GM12878 (cell line): ENCODE measurements at regions not wholly inside any gene's neighbourhood (a gene's known extent, or its start where the extent isn't known, plus 50 kb on each side); places are given as distances from the start of the nearest gene placed in this dataset.

ENCODE experiments used
- ATAC-seq: fragments of 200-7000 bp; cut with Tn5 transposase; 3 replicates; pipeline ENCODE4 v1.9.1; 2020; ENCODE audit warnings: mild to moderate bottlenecking, moderate library complexity
- BruUV-seq: library from RNA; stranded (reverse); fragments of 400-500 nt; replicated peaks from 2 replicates; lab custom pipeline; 2021; lab: Mats Ljungman, UMichigan
- CTCF ChIA-PET: fragments of 300-600 bp; sonication (Branson Sonifier 250); formaldehyde crosslinking; extraction: SDS; loops from one replicate; lab custom pipeline; 2021; ENCODE audit warnings: inconsistent platforms; lab: Yijun Ruan, JAX
- POLR2A ChIA-PET: fragments of 350-600 bp; formaldehyde crosslinking; extraction: SDS; loops from one replicate; lab custom pipeline; 2021; ENCODE audit warnings: inconsistent platforms; lab: Charles Lee
- RAD21 ChIA-PET: fragments of 300-600 bp; sonication (Branson Sonifier 250); formaldehyde crosslinking; loops from one replicate; lab custom pipeline; 2023; ENCODE audit warnings: antibody characterized with exemption; ENCODE audit not compliant: unreplicated experiment; lab: Charles Lee
- SMC1A ChIA-PET: fragments of 300-600 bp; sonication (Branson Sonifier 250); formaldehyde crosslinking; loops from one replicate; lab custom pipeline; 2023; ENCODE audit not compliant: unreplicated experiment, uncharacterized antibody; lab: Charles Lee
- DNase-seq: peaks from one replicate; pipeline ENCODE4 v3.0.0-alpha.2; 2011; ENCODE audit warnings: low read depth, low spot score
- FAIRE-seq: peaks from 3 replicates; lab custom pipeline; 2011; peaks lifted over from hg19 to GRCh38; lab: Jason Lieb, UNC
- H2AFZ ChIP-seq: 2 replicates; pipeline ENCODE4 v1.6.0; 2011; ENCODE audit warnings: low read depth, low read length, control low read depth; ENCODE audit not compliant: control insufficient read depth
- H3K27ac ChIP-seq: 2 replicates; pipeline ENCODE4 v1.5.1; 2011; ENCODE audit warnings: control low read depth; ENCODE audit not compliant: control insufficient read depth, insufficient read depth
- H3K27me3 ChIP-seq, 2 experiments: replicated peaks in 1 of 2; 2 replicates each; pipeline versions ENCODE4 v1.6.0 to v1.6.1; 2011; ENCODE audit warnings: low read length in 1 of 2; ENCODE audit not compliant: control insufficient read depth in 2 of 2, insufficient read depth in 2 of 2
- H3K36me3 ChIP-seq, 2 experiments: 2 replicates each; pipeline ENCODE4 v1.5.1; 2011; ENCODE audit warnings: low read length in 1 of 2; ENCODE audit not compliant: control insufficient read depth in 2 of 2, insufficient read depth in 2 of 2
- H3K4me1 ChIP-seq: 2 replicates; pipeline ENCODE4 v1.6.1; 2011; ENCODE audit warnings: mild to moderate bottlenecking, low read length, moderate library complexity, mixed read lengths; ENCODE audit not compliant: control insufficient read depth, insufficient read depth
- H3K4me2 ChIP-seq: 2 replicates; pipeline ENCODE4 v1.6.0; 2011; ENCODE audit warnings: control low read depth; ENCODE audit not compliant: control insufficient read depth, insufficient read depth
- H3K4me3 ChIP-seq: fragments of 200-600 bp; sonication (generic); 2 replicates; pipeline ENCODE4 v1.5.1; 2016
- H3K79me2 ChIP-seq: 2 replicates; pipeline ENCODE4 v1.6.0; 2011; ENCODE audit warnings: low read length; ENCODE audit not compliant: control insufficient read depth, insufficient read depth
- H3K9ac ChIP-seq: 2 replicates; pipeline ENCODE4 v1.8.0; 2011; ENCODE audit warnings: low read length, control low read depth, mixed read lengths; ENCODE audit not compliant: control insufficient read depth, insufficient read depth
- H3K9me3 ChIP-seq: replicated peaks from 3 replicates; pipeline ENCODE4 v1.5.1; 2011; ENCODE audit warnings: mild to moderate bottlenecking, low read length; ENCODE audit not compliant: control insufficient read depth, insufficient read depth
- H4K20me1 ChIP-seq: 2 replicates; pipeline ENCODE4 v1.6.0; 2011; ENCODE audit not compliant: control insufficient read depth, insufficient read depth
- JUNB ChIP-seq: IDR thresholded peaks from 2 replicates; pipeline ENCODE4 v1.6.1; 2016; ENCODE audit warnings: antibody characterized with exemption, mild to moderate bottlenecking
- MYC ChIP-seq: IDR thresholded peaks from 2 replicates; pipeline ENCODE4 v1.6.1; 2011; ENCODE audit warnings: mild to moderate bottlenecking, low read length, moderate library complexity, inconsistent platforms; ENCODE audit not compliant: insufficient read depth, insufficient replicate concordance, insufficient read length, severe bottlenecking
- USF1 ChIP-seq: IDR thresholded peaks from 2 replicates; pipeline ENCODE4 v1.6.1; 2011; ENCODE audit warnings: borderline replicate concordance, low read depth, mild to moderate bottlenecking, moderate library complexity, mixed read lengths, low read length; ENCODE audit not compliant: insufficient read depth; ENCODE audit errors: extremely low read length
- ZBED1 ChIP-seq: IDR thresholded peaks from 2 replicates; pipeline ENCODE4 v1.6.1; 2016; ENCODE audit warnings: borderline replicate concordance
- WGBS: methylation state at CpG from one replicate; pipeline ENCODE4 v1.1.6; 2016; ENCODE audit warnings: low lambda C conversion rate; ENCODE audit not compliant: insufficient replicate concordance, insufficient coverage; ENCODE audit errors: missing lambda C conversion rate; 5-methylcytosine and 5-hydroxymethylcytosine counted together
- in situ Hi-C: fragments of 300-500 bp; cut with MboI; formaldehyde crosslinking; loops from 9 replicates; pipeline ENCODE4 v1.14.3; 2018; ENCODE audit warnings: mixed read lengths
- intact Hi-C: fragments of 100-400 bp; cut with micrococcal nuclease; formaldehyde crosslinking; loops from one replicate; pipeline ENCODE4 v1.14.2; 2022; ENCODE audit not compliant: unreplicated experiment
- TF ChIP-seq, protein P1 (sequence below): fragments of 450-650 bp; IDR thresholded peaks from 2 replicates; pipeline ENCODE4 v1.6.1; 2018; ENCODE audit warnings: borderline replicate concordance, mild to moderate bottlenecking; ENCODE audit not compliant: partially characterized antibody
- TF ChIP-seq, protein P2 (sequence below): fragments of 450-650 bp; IDR thresholded peaks from 2 replicates; pipeline ENCODE4 v1.6.1; 2017; ENCODE audit warnings: mild to moderate bottlenecking, low read depth, inconsistent platforms; ENCODE audit not compliant: poor library complexity, severe bottlenecking

DNA sequence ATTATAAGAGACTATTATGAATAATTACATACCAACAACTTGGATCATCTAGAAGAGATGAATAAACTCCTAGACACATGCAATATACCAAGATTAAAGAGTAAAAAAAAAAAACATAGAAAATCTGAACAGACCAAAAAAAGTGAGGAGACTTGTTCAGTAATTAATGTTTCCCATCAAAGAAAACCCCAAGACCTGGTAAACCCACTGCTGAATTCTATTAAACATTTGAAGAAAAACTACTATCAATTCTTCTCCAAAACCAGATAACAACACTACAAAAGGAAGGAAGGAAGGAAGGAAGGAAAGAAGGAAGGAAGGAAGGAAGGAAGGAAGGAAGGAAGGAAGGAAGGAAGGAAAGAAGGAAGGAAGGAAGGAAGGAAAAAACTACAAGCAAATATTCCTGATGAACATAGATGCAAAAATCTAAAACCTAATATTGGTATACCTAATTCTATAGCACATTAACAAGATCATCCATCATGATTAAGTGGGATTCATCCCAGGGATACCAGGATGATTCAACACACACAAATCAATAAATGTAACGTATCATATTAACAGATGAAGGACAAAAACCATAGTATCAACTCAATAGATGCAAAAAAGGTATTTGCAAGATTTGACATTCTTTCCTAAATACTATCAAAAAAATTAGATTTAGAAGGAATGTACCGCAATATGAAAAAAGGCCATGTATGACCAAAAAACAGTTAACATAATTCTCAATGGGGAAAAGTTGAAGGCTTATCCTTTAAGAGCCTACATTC lies 445.5 kb downstream of the KCNH5 start:
- POLR2A ChIA-PET: no interaction called here
- Histone ChIP-seq H2AFZ (no peak overlapping the region), H3K9me3 (no peaks in the 10 kb centered on the region), H3K27me3 (no peaks in the 10 kb centered on the region), H3K4me3 (no peak overlapping the region), H3K4me1 (no peaks in the 10 kb centered on the region), H3K79me2 (no peaks in the 10 kb centered on the region), H3K27ac (no peak overlapping the region), H3K4me2 (no peak overlapping the region), H4K20me1 (no peaks in the 10 kb centered on the region), H3K36me3 (no peaks in the 10 kb centered on the region), H3K9ac (no peak overlapping the region)
- WGBS: 43% methylated on average over 2 of the region's 2 CpGs
- intact Hi-C loops (no loop called here), in situ Hi-C loops (no loop called here)
- no peak for FAIRE-seq
- ATAC-seq: no peak
- SMC1A ChIA-PET: no interaction called here
- CTCF ChIA-PET: interaction anchor here (1.0 kb wide), 1 partner anchor 14 kb away, joined by 3 read pairs; no protein-coding TSS in a partner anchor
- no peak for DNase-seq
- RAD21 ChIA-PET: no interaction called here
- TF ChIP-seq ZBED1: no peak
- TF ChIP-seq, protein P1, sequence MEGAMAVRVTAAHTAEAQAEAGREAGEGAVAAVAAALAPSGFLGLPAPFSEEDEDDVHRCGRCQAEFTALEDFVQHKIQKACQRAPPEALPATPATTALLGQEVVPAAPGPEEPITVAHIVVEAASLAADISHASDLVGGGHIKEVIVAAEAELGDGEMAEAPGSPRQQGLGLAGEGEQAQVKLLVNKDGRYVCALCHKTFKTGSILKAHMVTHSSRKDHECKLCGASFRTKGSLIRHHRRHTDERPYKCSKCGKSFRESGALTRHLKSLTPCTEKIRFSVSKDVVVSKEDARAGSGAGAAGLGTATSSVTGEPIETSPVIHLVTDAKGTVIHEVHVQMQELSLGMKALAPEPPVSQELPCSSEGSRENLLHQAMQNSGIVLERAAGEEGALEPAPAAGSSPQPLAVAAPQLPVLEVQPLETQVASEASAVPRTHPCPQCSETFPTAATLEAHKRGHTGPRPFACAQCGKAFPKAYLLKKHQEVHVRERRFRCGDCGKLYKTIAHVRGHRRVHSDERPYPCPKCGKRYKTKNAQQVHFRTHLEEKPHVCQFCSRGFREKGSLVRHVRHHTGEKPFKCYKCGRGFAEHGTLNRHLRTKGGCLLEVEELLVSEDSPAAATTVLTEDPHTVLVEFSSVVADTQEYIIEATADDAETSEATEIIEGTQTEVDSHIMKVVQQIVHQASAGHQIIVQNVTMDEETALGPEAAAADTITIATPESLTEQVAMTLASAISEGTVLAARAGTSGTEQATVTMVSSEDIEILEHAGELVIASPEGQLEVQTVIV: no peak
- TF ChIP-seq JUNB: no peak
- TF ChIP-seq, protein P2, sequence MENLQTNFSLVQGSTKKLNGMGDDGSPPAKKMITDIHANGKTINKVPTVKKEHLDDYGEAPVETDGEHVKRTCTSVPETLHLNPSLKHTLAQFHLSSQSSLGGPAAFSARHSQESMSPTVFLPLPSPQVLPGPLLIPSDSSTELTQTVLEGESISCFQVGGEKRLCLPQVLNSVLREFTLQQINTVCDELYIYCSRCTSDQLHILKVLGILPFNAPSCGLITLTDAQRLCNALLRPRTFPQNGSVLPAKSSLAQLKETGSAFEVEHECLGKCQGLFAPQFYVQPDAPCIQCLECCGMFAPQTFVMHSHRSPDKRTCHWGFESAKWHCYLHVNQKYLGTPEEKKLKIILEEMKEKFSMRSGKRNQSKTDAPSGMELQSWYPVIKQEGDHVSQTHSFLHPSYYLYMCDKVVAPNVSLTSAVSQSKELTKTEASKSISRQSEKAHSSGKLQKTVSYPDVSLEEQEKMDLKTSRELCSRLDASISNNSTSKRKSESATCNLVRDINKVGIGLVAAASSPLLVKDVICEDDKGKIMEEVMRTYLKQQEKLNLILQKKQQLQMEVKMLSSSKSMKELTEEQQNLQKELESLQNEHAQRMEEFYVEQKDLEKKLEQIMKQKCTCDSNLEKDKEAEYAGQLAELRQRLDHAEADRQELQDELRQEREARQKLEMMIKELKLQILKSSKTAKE: no peak
- no peak for TF ChIP-seq USF1
- no peak for TF ChIP-seq MYC
- BruUV-seq: no TSS peak
